Coronary artery (tissue), 2 donors: ENCODE measurements at regions not wholly inside any gene's neighbourhood (a gene's known extent, or its start where the extent isn't known, plus 50 kb on each side); places are given as distances from the start of the nearest gene placed in this dataset.
A peak's percentile ranks its signal among the peaks of the same experiment; 100 is the strongest.

Experiments
- DNase-seq: peaks from one replicate; pipeline ENCODE4 v3.0.0-alpha.2; 2017; ENCODE audit warnings: low spot score
- H3K27ac ChIP-seq, 2 donors: fragments of 200-600 bp; sonication (generic); one replicate each; pipeline ENCODE4 v1.5.1; 2016 to 2019
- H3K4me3 ChIP-seq: fragments of 200-600 bp; sonication (generic); 2 replicates; pipeline ENCODE4 v1.5.1; 2016; ENCODE audit warnings: mild to moderate bottlenecking, moderate library complexity
- CTCF ChIP-seq: fragments of 200-600 bp; sonication (generic); IDR thresholded peaks from one replicate; pipeline ENCODE4 v1.5.1; 2019; ENCODE audit warnings: antibody characterized with exemption

- H3K4me3 ChIP-seq = no peak overlapping the region
- peak; percentile 45 for DNase-seq
- TF ChIP-seq CTCF = no peak
- H3K27ac ChIP-seq = no peak overlapping the region
These were observed 145.6 kb downstream of the NDUFA10 start for GRCh38 chr2:239879423-239880084.

- TF ChIP-seq CTCF = no peak
- Histone ChIP-seq H3K4me3 (no peak overlapping the region), H3K27ac (no peak overlapping the region)
- peak; percentile 53 for DNase-seq
These were observed 146.5 kb downstream of the NDUFA10 start for GRCh38 chr2:239878686-239879085.

- TF ChIP-seq CTCF = no peak
- H3K4me3 ChIP-seq = no peak overlapping the region
- no peak for DNase-seq
- H3K27ac ChIP-seq = no peak overlapping the region
These were observed 148.2 kb downstream of the NDUFA10 start for GRCh38 chr2:239876948-239877289.

GRCh38 chr2:239876271-239876947, 148.7 kb downstream of the NDUFA10 start:
- DNase-seq = peak; percentile 21
- no peak overlapping the region for H3K4me3 ChIP-seq
- no peak overlapping the region for H3K27ac ChIP-seq
- TF ChIP-seq CTCF = no peak

GRCh38 chr2:239874636-239875356, 150.3 kb downstream of the NDUFA10 start:
- Histone ChIP-seq H3K4me3 (no peak overlapping the region), H3K27ac (no peak overlapping the region)
- DNase-seq = peak; percentile 35
- no peak for TF ChIP-seq CTCF

- no peak overlapping the region for H3K4me3 ChIP-seq
- DNase-seq = no peak
- TF ChIP-seq CTCF = no peak
- H3K27ac ChIP-seq = no peak overlapping the region
These were observed 151.2 kb downstream of the NDUFA10 start for GRCh38 chr2:239873656-239874635.
